ENCODE measurements at regions not wholly inside any gene's neighbourhood (a gene's known extent, or its start where the extent isn't known, plus 50 kb on each side); places are given as distances from the start of the nearest gene placed in this dataset.
A peak's percentile ranks its signal among the peaks of the same experiment; 100 is the strongest.

- no peak for DNase-seq (ENCODE audit: low read depth in 4 of 4, low spot score in 2 of 4)
These were observed 130.6 kb downstream of the SMAD6 start for GRCh38 chr15:66832664-66833063.

- DNase-seq (ENCODE audit: low read depth in 4 of 4, low spot score in 2 of 4) = no peak
These were observed 131.3 kb downstream of the SMAD6 start for GRCh38 chr15:66833371-66833770.

GRCh38 chr15:66833803-66834202 is 131.8 kb downstream of the SMAD6 start:
- DNase-seq (ENCODE audit: low read depth in 4 of 4, low spot score in 2 of 4) = no peak

- DNase-seq (ENCODE audit: low read depth in 4 of 4, low spot score in 2 of 4) = no peak
These were observed 133.1 kb downstream of the SMAD6 start for GRCh38 chr15:66834881-66835878.

- no peak for DNase-seq (ENCODE audit: low read depth in 4 of 4, low spot score in 2 of 4)
These were observed 134.4 kb downstream of the SMAD6 start for GRCh38 chr15:66836231-66837030.

- DNase-seq (ENCODE audit: low read depth in 4 of 4, low spot score in 2 of 4) = no peak
These were observed 136.2 kb downstream of the SMAD6 start for GRCh38 chr15:66838202-66838601.

GRCh38 chr15:66838671-66839239 is 136.7 kb downstream of the SMAD6 start:
- no peak for DNase-seq (ENCODE audit: low read depth in 4 of 4, low spot score in 2 of 4)

GRCh38 chr15:66839506-66840112 is 137.6 kb downstream of the SMAD6 start:
- DNase-seq (ENCODE audit: low read depth in 4 of 4, low spot score in 2 of 4) = no peak

- no peak for DNase-seq (ENCODE audit: low read depth in 4 of 4, low spot score in 2 of 4)
These were observed 138.8 kb downstream of the SMAD6 start for GRCh38 chr15:66840615-66841390.

- peak in 1 of 4 donors; percentile 78 for DNase-seq (ENCODE audit: low read depth in 4 of 4, low spot score in 2 of 4)
These were observed 140.1 kb downstream of the SMAD6 start for GRCh38 chr15:66841953-66842681.

- DNase-seq (ENCODE audit: low read depth in 4 of 4, low spot score in 2 of 4) = no peak
These were observed 140.8 kb downstream of the SMAD6 start for GRCh38 chr15:66842710-66843441.

- DNase-seq (ENCODE audit: low read depth in 4 of 4, low spot score in 2 of 4) = no peak
These were observed 141.5 kb downstream of the SMAD6 start for GRCh38 chr15:66843581-66843980.

- no peak for DNase-seq (ENCODE audit: low read depth in 4 of 4, low spot score in 2 of 4)
These were observed 142.2 kb downstream of the SMAD6 start for GRCh38 chr15:66844041-66844746.

- no peak for DNase-seq (ENCODE audit: low read depth in 4 of 4, low spot score in 2 of 4)
These were observed 142.7 kb downstream of the SMAD6 start for GRCh38 chr15:66844747-66845145.

GRCh38 chr15:66845266-66845785 is 143.3 kb downstream of the SMAD6 start:
- no peak for DNase-seq (ENCODE audit: low read depth in 4 of 4, low spot score in 2 of 4)

GRCh38 chr15:66846031-66846430 is 144.0 kb downstream of the SMAD6 start:
- DNase-seq (ENCODE audit: low read depth in 4 of 4, low spot score in 2 of 4) = no peak

GRCh38 chr15:66846811-66847210 is 144.8 kb downstream of the SMAD6 start:
- DNase-seq (ENCODE audit: low read depth in 4 of 4, low spot score in 2 of 4) = no peak

GRCh38 chr15:66847565-66847991 is 145.5 kb downstream of the SMAD6 start:
- DNase-seq (ENCODE audit: low read depth in 4 of 4, low spot score in 2 of 4) = no peak
